Liver (tissue), 3 donors: ENCODE measurements at regions not wholly inside any gene's neighbourhood (a gene's known extent, or its start where the extent isn't known, plus 50 kb on each side); places are given as distances from the start of the nearest gene placed in this dataset.

ENCODE experiments used
- CTCF ChIP-seq: fragments of 150-350 bp; IDR thresholded peaks from 2 replicates; pipeline ENCODE4 v1.5.1; 2017; ENCODE audit warnings: improper control_type of control experiment, low read depth, low read length; ENCODE audit not compliant: missing input control
- SP1 ChIP-seq: IDR thresholded peaks from 2 replicates; pipeline ENCODE4 v1.6.1; 2018; ENCODE audit warnings: antibody characterized with exemption, mild to moderate bottlenecking
- donor health status: healthy.
- donor health status: healthy.

GRCh38 chrX:132559101-132559500 lies 70.3 kb upstream of the MBNL3 start:
- TF ChIP-seq SP1 (no peak), CTCF (no peak)
